Activated naive CD4-positive, alpha-beta T cell treated with anti-CD3 and anti-CD28 coated beads, Interleukin-2, amount 10 ng/mL, durations not matched to agents 7 days and 5 days (primary cell): ENCODE measurements at regions not wholly inside any gene's neighbourhood (a gene's known extent, or its start where the extent isn't known, plus 50 kb on each side); places are given as distances from the start of the nearest gene placed in this dataset.
"Not testable (repeated sequence)": the region's sequence is repeated elsewhere in the genome, so short reads cannot be mapped to it uniquely, and the experiment has no call there.

ENCODE experiments used
- CTCF ChIA-PET: fragments of 350-600 bp; sonication (Branson Sonifier 250); formaldehyde crosslinking; loops from one replicate; lab custom pipeline; 2021; ENCODE audit warnings: antibody characterized with exemption; lab: Charles Lee
- DNase-seq: peaks from one replicate; pipeline ENCODE4 v3.0.0-alpha.2; 2020
- H3K27ac Mint-ChIP-seq: one replicate; pipeline ENCODE4 v1.8.0; 2021; ENCODE audit warnings: mild to moderate bottlenecking, moderate library complexity, mixed read lengths
- H3K27me3 Mint-ChIP-seq: one replicate; pipeline ENCODE4 v1.8.0; 2021; ENCODE audit warnings: mild to moderate bottlenecking, mixed read lengths
- H3K36me3 Mint-ChIP-seq: one replicate; pipeline ENCODE4 v1.8.0; 2021; ENCODE audit warnings: mixed read lengths
- H3K4me1 Mint-ChIP-seq: one replicate; pipeline ENCODE4 v1.8.0; 2021; ENCODE audit warnings: mixed read lengths
- H3K4me3 Mint-ChIP-seq: one replicate; pipeline ENCODE4 v1.8.0; 2021; ENCODE audit warnings: mild to moderate bottlenecking, moderate library complexity, mixed read lengths
- H3K9me3 Mint-ChIP-seq: one replicate; pipeline ENCODE4 v1.8.0; 2021; ENCODE audit warnings: mixed read lengths

DNA sequence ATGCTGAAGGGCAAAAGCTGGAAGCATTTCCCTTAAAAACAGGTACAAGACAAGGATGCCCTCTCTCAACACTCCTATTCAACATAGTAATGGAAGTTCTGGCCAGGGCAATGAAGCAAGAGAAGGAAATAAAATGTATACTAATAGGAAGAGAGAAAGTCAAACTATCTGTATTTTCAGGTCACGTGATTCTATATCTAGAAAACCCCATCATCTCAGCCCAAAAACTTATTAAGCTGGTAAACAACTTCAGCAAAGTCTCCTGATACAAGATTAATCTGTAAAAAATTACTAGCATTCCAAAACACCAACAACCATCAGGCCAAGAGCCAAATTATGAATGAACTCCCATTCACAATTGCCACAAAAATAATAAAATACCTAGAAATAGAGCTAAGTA lies 213.2 kb upstream of the CNTNAP5 start:
- Mint-ChIP-seq H3K36me3 (no peaks in the 10 kb centered on the region), H3K4me1 (no peaks in the 10 kb centered on the region), H3K9me3 (peaks cover 18% of the 10 kb centered on the region), H3K27me3 (no peaks in the 10 kb centered on the region), H3K4me3 (no peak overlapping the region), H3K27ac (no peak overlapping the region)
- CTCF ChIA-PET = no interaction called here
- no peak for DNase-seq

DNA sequence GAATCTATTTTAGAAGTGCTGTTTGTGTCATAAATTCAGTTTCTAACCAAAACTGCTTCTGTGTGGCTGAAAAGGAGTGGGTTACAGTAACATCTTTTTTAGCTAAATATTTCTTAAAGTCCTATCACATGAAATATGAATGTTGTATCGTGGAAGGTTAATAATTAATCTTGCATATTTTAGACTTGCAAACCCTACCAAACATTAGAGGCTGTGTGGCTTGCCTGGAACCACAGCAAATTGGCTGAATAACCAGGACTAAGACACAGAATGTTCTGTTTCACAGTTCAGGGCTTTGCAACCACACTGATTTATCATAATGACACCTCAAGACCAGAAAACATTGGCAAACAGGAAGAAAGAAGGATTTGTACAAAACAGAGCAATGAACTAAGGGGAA lies 208.9 kb upstream of the CNTNAP5 start:
- H3K9me3 Mint-ChIP-seq = peaks cover 4% of the 10 kb centered on the region
- H3K27ac Mint-ChIP-seq = no peak overlapping the region
- H3K36me3 Mint-ChIP-seq = no peaks in the 10 kb centered on the region
- CTCF ChIA-PET = no interaction called here
- no peak for DNase-seq
- H3K4me1 Mint-ChIP-seq = no peaks in the 10 kb centered on the region
- no peak overlapping the region for H3K4me3 Mint-ChIP-seq
- no peaks in the 10 kb centered on the region for H3K27me3 Mint-ChIP-seq

DNA sequence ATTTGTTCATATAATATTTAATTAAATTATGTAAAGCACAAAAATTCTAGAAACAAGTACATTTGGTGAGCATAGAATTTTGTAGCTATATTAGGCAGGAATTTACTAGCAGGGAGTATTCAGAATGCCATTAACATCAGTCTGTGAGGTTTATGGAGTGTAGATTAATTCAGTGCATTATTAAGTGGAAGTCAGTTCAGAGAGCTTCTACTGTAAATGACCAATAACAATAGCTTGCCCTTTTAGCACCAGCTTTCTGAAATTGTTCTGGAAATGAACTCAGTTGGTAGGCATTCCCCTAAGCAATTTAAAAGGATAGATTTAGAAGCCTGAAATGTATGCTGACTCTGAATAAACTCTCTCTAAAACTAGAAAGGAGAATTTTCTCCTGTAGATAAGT lies 208.2 kb upstream of the CNTNAP5 start:
- Mint-ChIP-seq H3K4me1 (no peaks in the 10 kb centered on the region), H3K27me3 (no peaks in the 10 kb centered on the region), H3K4me3 (no peak overlapping the region), H3K9me3 (peaks cover 4% of the 10 kb centered on the region), H3K27ac (no peak overlapping the region), H3K36me3 (no peaks in the 10 kb centered on the region)
- DNase-seq = no peak
- CTCF ChIA-PET = no interaction called here

GRCh38 chr2:123826729-123827271 lies 198.3 kb upstream of the CNTNAP5 start:
- H3K4me1 Mint-ChIP-seq = no peaks in the 10 kb centered on the region
- H3K27ac Mint-ChIP-seq = no peak overlapping the region
- CTCF ChIA-PET = no interaction called here
- no peaks in the 10 kb centered on the region for H3K36me3 Mint-ChIP-seq
- no peaks in the 10 kb centered on the region for H3K27me3 Mint-ChIP-seq
- peaks cover 17% of the 10 kb centered on the region for H3K9me3 Mint-ChIP-seq
- no peak for DNase-seq
- no peak overlapping the region for H3K4me3 Mint-ChIP-seq

- Mint-ChIP-seq H3K4me3 (no peak overlapping the region), H3K27ac (no peak overlapping the region), H3K4me1 (no peaks in the 10 kb centered on the region), H3K27me3 (no peaks in the 10 kb centered on the region), H3K9me3 (peaks cover 14% of the 10 kb centered on the region), H3K36me3 (no peaks in the 10 kb centered on the region)
- CTCF ChIA-PET = no interaction called here
- no peak for DNase-seq
Observed at GRCh38 chr2:123839326-123839725, 185.8 kb upstream of the CNTNAP5 start.

DNA sequence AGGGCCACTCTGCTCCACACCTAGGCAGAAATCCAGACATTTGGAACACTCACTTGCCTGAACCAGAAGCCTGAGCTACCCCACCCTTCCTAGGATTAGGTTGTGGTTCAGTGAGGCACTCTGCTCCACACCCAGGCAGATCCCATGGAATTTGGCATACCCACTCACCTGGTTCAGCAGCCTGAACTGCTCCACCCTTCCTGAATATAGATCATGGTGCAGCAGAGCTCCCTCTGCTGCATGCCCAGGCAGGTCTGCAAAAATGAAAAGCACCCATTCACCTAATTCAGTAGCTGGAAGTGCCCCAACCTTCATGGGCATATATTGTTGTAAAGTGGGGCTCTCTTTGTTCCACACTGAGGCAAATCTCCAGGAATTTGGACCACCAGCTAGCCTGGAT lies 185.1 kb upstream of the CNTNAP5 start:
- Mint-ChIP-seq H3K4me1 (no peaks in the 10 kb centered on the region), H3K36me3 (no peaks in the 10 kb centered on the region), H3K27ac (no peak overlapping the region), H3K9me3 (peaks cover 14% of the 10 kb centered on the region), H3K27me3 (no peaks in the 10 kb centered on the region), H3K4me3 (no peak overlapping the region)
- no peak for DNase-seq
- CTCF ChIA-PET = no interaction called here

DNA sequence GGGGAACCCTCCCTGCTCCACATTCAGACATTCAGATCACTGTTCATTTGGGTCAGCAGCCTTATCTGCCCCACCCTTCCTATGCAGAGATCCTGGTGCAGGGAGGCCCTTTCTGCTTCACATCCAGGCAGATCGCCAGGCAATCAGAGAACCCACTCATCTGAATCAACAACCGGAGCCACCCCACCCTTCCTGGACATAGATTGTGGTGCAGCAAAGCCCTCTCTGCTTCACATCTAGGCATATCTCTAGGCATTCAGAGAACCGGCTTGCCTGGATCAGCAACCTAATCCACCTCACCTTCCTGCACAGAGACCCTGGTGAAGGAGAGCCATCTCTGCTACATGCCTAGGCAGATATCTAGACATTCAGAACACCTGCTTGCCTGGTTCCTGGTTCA lies 184.5 kb upstream of the CNTNAP5 start:
- Mint-ChIP-seq H3K9me3 (peaks cover 14% of the 10 kb centered on the region), H3K27ac (no peak overlapping the region), H3K36me3 (no peaks in the 10 kb centered on the region), H3K4me1 (no peaks in the 10 kb centered on the region), H3K4me3 (no peak overlapping the region), H3K27me3 (no peaks in the 10 kb centered on the region)
- CTCF ChIA-PET = no interaction called here
- no peak for DNase-seq

- H3K4me3 Mint-ChIP-seq = no peak overlapping the region
- CTCF ChIA-PET = no interaction called here
Observed at GRCh38 chr2:123851281-123851680, 173.8 kb upstream of the CNTNAP5 start.

DNA sequence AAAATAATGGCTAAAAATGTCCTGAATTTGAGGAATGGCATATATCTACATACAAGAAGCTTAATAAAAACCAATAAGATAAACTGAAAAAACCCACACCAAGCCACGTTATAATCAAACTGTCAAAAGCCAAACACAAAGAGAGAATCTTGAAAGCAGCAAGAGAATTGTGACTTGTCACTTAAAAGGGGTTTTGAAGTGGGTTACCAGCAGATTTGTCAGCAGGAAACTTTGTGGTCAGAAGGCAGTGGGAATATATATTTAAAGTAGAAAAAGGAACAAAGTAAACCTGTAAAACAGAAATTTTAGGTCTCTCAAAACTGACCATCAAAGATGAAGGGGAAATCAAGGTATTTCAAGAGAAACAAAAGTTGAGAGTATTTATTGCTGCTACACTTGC lies 171.9 kb upstream of the CNTNAP5 start:
- H3K9me3 Mint-ChIP-seq = peaks cover 20% of the 10 kb centered on the region
- H3K27me3 Mint-ChIP-seq = no peaks in the 10 kb centered on the region
- H3K27ac Mint-ChIP-seq = no peak overlapping the region
- CTCF ChIA-PET = no interaction called here
- H3K4me3 Mint-ChIP-seq = no peak overlapping the region
- no peak for DNase-seq
- no peaks in the 10 kb centered on the region for H3K4me1 Mint-ChIP-seq
- no peaks in the 10 kb centered on the region for H3K36me3 Mint-ChIP-seq

More at GRCh38 chr2:123851281-123851680, 173.8 kb upstream of the CNTNAP5 start:
- Mint-ChIP-seq H3K27me3 (no peaks in the 10 kb centered on the region), H3K9me3 (peaks cover 10% of the 10 kb centered on the region), H3K27ac (no peak overlapping the region), H3K4me1 (no peaks in the 10 kb centered on the region), H3K36me3 (no peaks in the 10 kb centered on the region)
- DNase-seq = no peak

GRCh38 chr2:123859031-123859430 lies 166.1 kb upstream of the CNTNAP5 start:
- CTCF ChIA-PET, H3K27me3 Mint-ChIP-seq: not testable (repeated sequence)

GRCh38 chr2:123864416-123864815 lies 160.7 kb upstream of the CNTNAP5 start:
- CTCF ChIA-PET = no interaction called here
- H3K9me3 Mint-ChIP-seq = peaks cover 13% of the 10 kb centered on the region
- DNase-seq = no peak
- H3K36me3 Mint-ChIP-seq = no peaks in the 10 kb centered on the region
- H3K27me3 Mint-ChIP-seq = no peaks in the 10 kb centered on the region
- no peaks in the 10 kb centered on the region for H3K4me1 Mint-ChIP-seq
- H3K4me3 Mint-ChIP-seq = no peak overlapping the region
- H3K27ac Mint-ChIP-seq = no peak overlapping the region

More at GRCh38 chr2:123859031-123859430, 166.1 kb upstream of the CNTNAP5 start:
- not testable (repeated sequence) for H3K27ac Mint-ChIP-seq, H3K36me3 Mint-ChIP-seq, H3K4me1 Mint-ChIP-seq, H3K4me3 Mint-ChIP-seq, DNase-seq
- peaks cover 29% of the 10 kb centered on the region for H3K9me3 Mint-ChIP-seq

- Mint-ChIP-seq H3K27me3 (no peaks in the 10 kb centered on the region), H3K27ac (no peak overlapping the region), H3K4me1 (no peaks in the 10 kb centered on the region), H3K36me3 (no peaks in the 10 kb centered on the region), H3K9me3 (peaks cover 17% of the 10 kb centered on the region), H3K4me3 (no peak overlapping the region)
- no peak for DNase-seq
- CTCF ChIA-PET = interaction anchor here (0.6 kb wide), 1 partner anchor 9 kb away, joined by 3 read pairs; no protein-coding TSS in a partner anchor
Observed at GRCh38 chr2:123870206-123870880, 154.7 kb upstream of the CNTNAP5 start.

DNA sequence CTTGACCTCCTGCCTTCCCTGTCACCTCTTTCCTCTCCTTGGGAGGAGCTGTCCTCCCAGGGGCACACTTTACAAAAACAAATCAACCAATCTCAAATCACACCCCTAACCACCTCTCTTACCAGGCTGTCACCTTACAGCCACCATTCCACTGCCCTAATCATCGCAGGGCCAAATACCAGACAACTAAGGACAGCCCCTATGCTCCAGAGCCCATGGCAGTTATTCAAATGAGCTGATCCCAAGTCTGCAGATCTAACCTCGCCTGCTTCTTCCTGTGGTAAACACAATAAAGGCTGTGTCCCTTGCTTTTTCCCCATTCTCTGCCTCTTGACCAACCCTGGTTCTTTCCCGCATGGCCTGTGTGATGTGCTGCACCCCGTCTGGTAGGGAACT lies 154.2 kb upstream of the CNTNAP5 start:
- Mint-ChIP-seq H3K36me3 (no peaks in the 10 kb centered on the region), H3K9me3 (peaks cover 17% of the 10 kb centered on the region), H3K4me1 (no peaks in the 10 kb centered on the region), H3K27me3 (no peaks in the 10 kb centered on the region), H3K27ac (no peak overlapping the region), H3K4me3 (no peak overlapping the region)
- CTCF ChIA-PET = interaction anchor here (0.6 kb wide), 1 partner anchor 8 kb away, joined by 3 read pairs; no protein-coding TSS in a partner anchor
- DNase-seq = no peak

DNA sequence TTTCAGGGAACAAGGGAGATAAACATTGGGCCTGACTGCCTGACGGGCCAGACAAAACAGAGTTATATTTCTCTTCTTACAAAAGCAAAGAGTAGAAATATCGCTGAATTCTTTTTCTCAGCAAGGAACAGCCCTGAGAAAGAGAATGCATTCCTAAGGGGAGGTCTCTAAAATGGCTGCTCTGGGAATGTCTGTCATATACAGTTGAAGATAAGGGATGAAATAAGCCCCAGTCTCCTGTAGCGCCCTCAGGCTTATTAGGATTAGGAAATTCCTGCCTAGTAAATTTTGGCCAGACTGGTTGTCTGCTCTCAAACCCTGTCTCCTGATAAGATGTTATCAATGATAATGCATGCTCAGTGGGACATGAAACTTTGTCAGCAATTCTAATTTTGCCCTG lies 134.9 kb upstream of the CNTNAP5 start:
- Mint-ChIP-seq H3K27ac (no peak overlapping the region), H3K9me3 (peaks cover 16% of the 10 kb centered on the region)

DNA sequence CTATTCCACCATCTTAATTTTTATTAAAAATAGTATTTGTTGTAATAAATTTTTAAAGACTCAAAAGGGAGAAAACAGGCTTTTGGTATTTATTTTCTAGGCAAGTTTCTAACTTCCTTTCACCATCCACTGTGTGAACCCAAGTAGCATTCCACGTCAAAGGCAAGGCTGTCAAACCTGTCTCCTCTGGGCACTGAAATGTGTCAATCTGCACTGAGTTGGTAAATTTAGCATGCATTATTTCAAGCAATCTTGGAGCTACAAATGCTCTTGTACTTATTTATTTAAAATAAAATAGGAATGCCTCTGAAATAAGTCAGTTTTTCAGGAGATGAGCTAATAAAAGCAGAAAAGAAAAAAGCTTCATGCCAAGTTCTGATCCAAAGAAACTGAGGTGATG lies 130.9 kb upstream of the CNTNAP5 start:
- Mint-ChIP-seq H3K4me1 (no peaks in the 10 kb centered on the region), H3K27me3 (no peaks in the 10 kb centered on the region), H3K9me3 (peaks cover 25% of the 10 kb centered on the region), H3K4me3 (no peak overlapping the region), H3K27ac (no peak overlapping the region), H3K36me3 (no peaks in the 10 kb centered on the region)
- CTCF ChIA-PET = no interaction called here
- no peak for DNase-seq

More for the DNA sequence above, 134.9 kb upstream of the CNTNAP5 start:
- CTCF ChIA-PET = no interaction called here
- Mint-ChIP-seq H3K4me1 (no peaks in the 10 kb centered on the region), H3K27me3 (no peaks in the 10 kb centered on the region), H3K4me3 (no peak overlapping the region), H3K36me3 (no peaks in the 10 kb centered on the region)
- DNase-seq = no peak
